Small intestine (tissue), 7 donors: ENCODE measurements at regions not wholly inside any gene's neighbourhood (a gene's known extent, or its start where the extent isn't known, plus 50 kb on each side); places are given as distances from the start of the nearest gene placed in this dataset.

Experiments
- DNase-seq, 2 donors: peaks; one replicate each; pipeline versions ENCODE4 v3.0.0 to v3.0.0-alpha.2; 2013
- FAIRE-seq: peaks from 2 replicates; lab custom pipeline; 2012; peaks lifted over from hg19 to GRCh38; lab: Jason Lieb, UNC
- H3K27ac ChIP-seq, 3 donors: one replicate each; pipeline ENCODE4 v1.5.1; 2013; ENCODE audit warnings: low read length in 2 of 3, mild to moderate bottlenecking in 2 of 3, control low read depth in 1 of 3, inconsistent platforms in 1 of 3, low read depth in 1 of 3, moderate library complexity in 1 of 3
- H3K27me3 ChIP-seq, 3 donors: one replicate each; pipeline ENCODE4 v1.6.1; 2013; ENCODE audit warnings: low read length in 3 of 3, inconsistent platforms in 1 of 3; ENCODE audit not compliant: control insufficient read depth in 3 of 3, insufficient read depth in 3 of 3
- H3K36me3 ChIP-seq, 3 donors: one replicate each; pipeline ENCODE4 v1.6.1; 2013; ENCODE audit warnings: low read length in 3 of 3, inconsistent platforms in 1 of 3, low read depth in 1 of 3, mild to moderate bottlenecking in 1 of 3, moderate library complexity in 1 of 3; ENCODE audit not compliant: control insufficient read depth in 3 of 3, insufficient read depth in 2 of 3
- H3K4me1 ChIP-seq, 3 donors: one replicate each; pipeline ENCODE4 v1.6.1; 2013; ENCODE audit warnings: low read length in 2 of 3, inconsistent platforms in 1 of 3, low read depth in 1 of 3, mild to moderate bottlenecking in 1 of 3, moderate library complexity in 1 of 3; ENCODE audit not compliant: control insufficient read depth in 3 of 3, insufficient read depth in 2 of 3
- H3K4me3 ChIP-seq, 3 donors: one replicate each; pipeline ENCODE4 v1.5.1; 2013; ENCODE audit warnings: low read length in 3 of 3, control low read depth in 1 of 3, inconsistent platforms in 1 of 3, low read depth in 1 of 3, mild to moderate bottlenecking in 1 of 3, moderate library complexity in 1 of 3
- H3K9me3 ChIP-seq, 2 donors: one replicate each; pipeline ENCODE4 v1.6.1; 2013; ENCODE audit warnings: low read depth in 1 of 2, low read length in 1 of 2; ENCODE audit not compliant: control insufficient read depth in 2 of 2, insufficient read depth in 1 of 2
- WGBS, 3 donors: extraction: QIAGEN DNeasy Blood & Tissue Kit; methylation state at CpG; one replicate each; pipeline ENCODE4 v1.1.7; 2013; 5-methylcytosine and 5-hydroxymethylcytosine counted together
- donor health status: healthy with polysubstance abuse.
- donor health status: control.
- donor health status: control.
- donor health status: Bipolar disorder and iron deficiency.
- donor health status: healthy.

DNA sequence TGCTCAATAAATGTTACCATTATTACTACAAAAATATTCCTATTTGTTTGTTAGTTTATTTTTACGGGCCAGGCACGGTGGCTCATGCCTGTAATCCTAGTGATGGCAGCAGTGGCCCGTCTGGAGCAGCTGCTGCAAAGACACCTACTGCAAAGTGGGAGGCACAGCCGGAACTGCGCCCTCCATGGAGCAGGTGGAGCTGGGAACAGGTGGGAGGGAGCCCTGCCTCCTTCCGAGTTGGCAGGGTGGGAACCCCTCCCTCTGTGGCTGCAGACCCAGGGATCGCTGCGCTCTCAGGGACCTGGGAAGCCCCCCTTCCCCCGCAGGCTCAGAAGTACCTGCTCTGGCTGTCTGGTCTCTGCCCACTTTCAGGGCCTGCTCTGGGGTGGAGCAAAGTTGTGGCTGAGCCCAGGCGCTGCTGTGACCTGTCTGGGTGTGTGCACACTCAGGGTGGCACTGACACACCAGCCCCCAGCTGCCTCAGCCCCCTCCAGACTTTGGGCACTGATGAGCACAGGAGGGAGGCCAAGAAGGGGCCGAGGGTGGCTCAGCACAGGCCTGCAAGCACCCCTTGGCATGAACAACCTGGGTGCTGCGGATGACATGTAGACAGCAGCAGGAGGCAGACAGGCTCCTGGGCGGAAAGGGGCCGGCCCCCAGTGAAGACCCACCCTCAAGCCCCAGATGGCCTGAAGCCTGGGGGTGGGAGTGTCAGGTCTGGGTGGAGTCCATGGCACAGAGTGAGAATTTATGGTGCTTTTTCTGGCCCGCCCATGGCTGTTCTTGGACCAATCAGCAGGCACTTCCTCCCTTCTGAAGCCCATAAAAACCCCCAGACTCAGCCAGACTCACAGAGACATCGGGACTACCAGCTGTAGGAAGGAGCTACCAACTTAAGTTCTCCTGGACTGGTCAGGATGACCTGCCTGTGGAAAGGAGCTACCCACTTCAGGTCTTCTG is 103.7 kb upstream of the CLMP start:
- H3K27ac ChIP-seq, result no peak overlapping the region
- no peaks in the 10 kb centered on the region for H3K36me3 ChIP-seq
- no peak overlapping the region for H3K4me3 ChIP-seq
- H3K4me1 ChIP-seq, result no peaks in the 10 kb centered on the region
- DNase-seq (no peak), FAIRE-seq (no peak)
- H3K9me3 ChIP-seq, result peaks cover 0 to 4% of the 10 kb centered on the region in 2 donors
- WGBS, 3 donors, result 87 to 94% (median 87%) methylated on average over 16 of the region's 16 CpGs
- H3K27me3 ChIP-seq, result peaks cover 0 to 21% (median 1%) of the 10 kb centered on the region in 3 donors

DNA sequence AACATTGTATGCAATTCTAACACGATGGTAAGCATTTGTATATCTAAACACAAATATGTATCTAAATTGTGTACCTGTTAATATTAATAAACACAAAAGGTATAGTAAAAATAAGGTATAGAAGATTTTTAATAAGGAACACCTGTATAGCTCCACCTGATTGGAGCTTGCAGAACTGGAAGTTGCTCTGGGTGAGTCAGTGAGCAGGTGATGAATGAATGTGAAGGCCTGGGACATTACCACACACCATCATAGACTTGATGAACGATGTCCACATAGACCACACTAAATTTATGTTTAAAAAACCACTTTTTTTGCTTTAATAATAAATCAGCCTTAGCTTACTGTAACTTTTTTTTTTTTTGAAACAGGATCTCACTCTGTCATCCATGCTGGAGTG is 97.6 kb upstream of the CLMP start:
- DNase-seq (no peak), FAIRE-seq (no peak)
- Histone ChIP-seq H3K27ac (no peak overlapping the region), H3K27me3 (no peaks in the 10 kb centered on the region), H3K4me1 (no peaks in the 10 kb centered on the region), H3K9me3 (no peaks in the 10 kb centered on the region), H3K4me3 (no peak overlapping the region), H3K36me3 (no peaks in the 10 kb centered on the region)
- WGBS, 3 donors, result 74 to 81% (median 80%) methylated on average over 2 of the region's 2 CpGs

DNA sequence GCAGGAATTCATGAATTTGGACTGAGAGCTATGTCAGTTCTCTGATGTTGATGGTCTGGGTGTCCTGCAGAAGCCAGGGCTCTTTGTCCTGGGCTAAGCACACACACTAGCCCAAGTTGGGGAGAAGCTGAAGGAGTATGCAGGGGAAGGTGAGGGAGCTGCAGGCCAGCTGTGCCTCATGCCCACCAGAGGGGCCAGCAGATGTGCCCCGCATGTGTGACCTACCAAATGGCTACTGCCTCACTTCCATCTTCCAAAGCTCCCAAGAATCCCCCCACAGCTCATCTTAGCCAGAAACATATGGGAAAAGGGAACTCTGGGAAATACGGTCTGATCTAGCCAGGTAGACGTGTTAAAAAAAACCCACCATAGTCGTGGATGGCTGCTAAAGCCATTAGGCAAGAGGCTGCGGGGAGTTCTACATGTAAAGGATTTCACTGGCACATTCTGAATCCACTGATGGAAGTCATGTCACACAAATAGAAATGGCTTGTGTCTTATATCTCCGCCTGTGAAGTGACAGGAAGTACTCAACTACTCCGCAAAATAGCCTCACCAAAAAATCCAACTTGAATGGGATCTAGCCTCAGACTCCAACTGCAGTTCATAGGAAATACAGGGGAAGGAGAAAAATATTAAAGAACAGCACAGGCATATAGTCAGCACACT is 96.3 kb upstream of the CLMP start:
- no peak for FAIRE-seq
- WGBS, 3 donors, result 80 to 84% (median 84%) methylated on average over 7 of the region's 7 CpGs
- Histone ChIP-seq H3K4me3 (no peak overlapping the region), H3K27me3 (peaks cover 0 to 2% (median 0%) of the 10 kb centered on the region in 3 donors), H3K4me1 (no peaks in the 10 kb centered on the region), H3K36me3 (no peaks in the 10 kb centered on the region), H3K9me3 (no peaks in the 10 kb centered on the region), H3K27ac (no peak overlapping the region)
- no peak for DNase-seq

DNA sequence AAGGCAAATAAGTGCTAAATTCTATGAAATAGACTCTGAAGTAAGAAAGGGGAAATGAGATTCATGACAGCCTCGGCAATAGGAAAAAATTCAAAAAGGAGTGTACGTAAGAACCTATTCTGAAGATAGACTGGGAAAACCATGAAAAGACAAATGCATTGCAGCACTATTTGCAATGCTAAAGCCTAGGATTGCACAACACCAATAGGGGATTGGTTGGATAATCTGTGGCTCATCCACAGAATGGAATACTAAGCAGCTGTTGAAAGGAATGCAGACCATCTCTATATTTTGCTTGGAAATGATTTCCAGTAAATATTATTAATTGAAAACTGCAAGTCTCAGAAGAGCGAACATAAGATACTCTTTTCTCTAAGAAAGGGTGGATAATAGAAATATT is 91.7 kb upstream of the CLMP start:
- Histone ChIP-seq H3K36me3 (no peaks in the 10 kb centered on the region), H3K27me3 (peaks cover 0 to 5% (median 0%) of the 10 kb centered on the region in 3 donors), H3K4me1 (no peaks in the 10 kb centered on the region), H3K4me3 (no peak overlapping the region), H3K9me3 (no peaks in the 10 kb centered on the region), H3K27ac (no peak overlapping the region)
- WGBS, 3 donors, result 70 to 92% (median 76%) methylated on average over 3 of the region's 3 CpGs
- DNase-seq, result no peak
- FAIRE-seq, result no peak

DNA sequence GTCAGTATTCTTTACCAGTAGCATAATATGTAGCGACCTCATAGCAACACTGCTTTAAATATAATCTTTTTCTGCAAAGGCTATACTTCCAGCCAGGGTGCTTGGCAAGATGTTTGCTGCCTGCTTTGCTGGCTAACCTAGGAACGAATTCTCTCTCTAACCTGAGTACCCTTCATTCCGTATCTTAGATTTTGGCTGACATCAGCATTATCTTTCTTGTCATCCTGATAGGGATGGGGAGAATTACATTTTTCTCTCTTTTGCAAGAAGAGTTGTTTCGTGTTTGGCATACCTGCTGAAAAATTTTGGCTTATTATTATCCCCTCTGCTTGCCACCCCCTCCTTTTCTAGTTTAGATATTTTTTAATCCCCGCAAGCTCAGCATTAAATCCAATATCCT is 91.2 kb upstream of the CLMP start:
- FAIRE-seq (no peak), DNase-seq (no peak)
- no peak overlapping the region for H3K4me3 ChIP-seq
- no peaks in the 10 kb centered on the region for H3K9me3 ChIP-seq
- H3K27me3 ChIP-seq, result peaks cover 0 to 5% (median 0%) of the 10 kb centered on the region in 3 donors
- H3K4me1 ChIP-seq, result no peaks in the 10 kb centered on the region
- H3K36me3 ChIP-seq, result no peaks in the 10 kb centered on the region
- H3K27ac ChIP-seq, result no peak overlapping the region
- 74 to 80% (median 76%) methylated on average over 5 of the region's 5 CpGs for WGBS, 3 donors

DNA sequence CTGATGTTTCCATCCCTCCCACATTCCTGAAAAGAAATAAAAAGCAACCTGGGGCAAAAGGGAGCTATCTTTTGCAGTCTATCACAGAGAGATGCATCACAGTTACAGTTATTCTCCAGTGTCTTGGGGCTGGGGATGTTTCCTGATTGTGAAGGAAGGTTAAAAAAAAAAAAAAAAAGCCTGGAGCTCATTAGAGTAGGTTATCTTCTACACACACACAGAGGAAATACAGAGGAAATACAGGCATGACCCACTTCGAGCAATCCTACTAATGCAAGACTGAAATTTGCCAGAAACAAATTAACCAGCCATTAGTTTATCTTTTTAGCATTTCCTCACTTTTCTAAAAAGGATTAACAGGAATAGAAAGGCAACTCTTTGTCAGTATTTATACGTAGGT is 89.4 kb upstream of the CLMP start:
- H3K4me1 ChIP-seq, result no peaks in the 10 kb centered on the region
- no peaks in the 10 kb centered on the region for H3K9me3 ChIP-seq
- no peak overlapping the region for H3K4me3 ChIP-seq
- H3K36me3 ChIP-seq, result no peaks in the 10 kb centered on the region
- no peak for DNase-seq
- no peak for FAIRE-seq
- no peak overlapping the region for H3K27ac ChIP-seq
- H3K27me3 ChIP-seq, result peaks cover 0 to 5% (median 0%) of the 10 kb centered on the region in 3 donors
- WGBS, 3 donors, result 58 to 76% (median 62%) methylated on average over 2 of the region's 2 CpGs

DNA sequence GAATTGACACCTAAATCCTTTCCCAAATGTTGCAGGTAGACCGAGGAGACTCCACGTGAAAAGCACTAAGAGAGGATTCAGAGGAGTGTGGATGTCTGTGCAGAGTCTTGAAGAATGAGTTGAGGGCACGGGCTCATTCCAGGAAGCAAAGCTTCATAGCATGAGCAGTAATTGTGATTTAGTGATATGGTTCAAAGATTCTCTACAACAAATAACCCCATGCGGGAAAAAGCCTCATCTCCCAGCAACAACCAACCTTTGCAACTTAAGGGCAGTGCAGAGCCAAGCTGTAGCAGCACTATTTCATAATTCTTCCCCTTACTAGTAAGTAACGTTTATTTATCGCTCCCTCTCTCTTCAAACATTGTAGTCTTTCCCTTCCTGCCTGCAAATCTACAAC is 87.5 kb upstream of the CLMP start:
- WGBS, 3 donors, result 47 to 65% (median 54%) methylated on average over 6 of the region's 6 CpGs

DNA sequence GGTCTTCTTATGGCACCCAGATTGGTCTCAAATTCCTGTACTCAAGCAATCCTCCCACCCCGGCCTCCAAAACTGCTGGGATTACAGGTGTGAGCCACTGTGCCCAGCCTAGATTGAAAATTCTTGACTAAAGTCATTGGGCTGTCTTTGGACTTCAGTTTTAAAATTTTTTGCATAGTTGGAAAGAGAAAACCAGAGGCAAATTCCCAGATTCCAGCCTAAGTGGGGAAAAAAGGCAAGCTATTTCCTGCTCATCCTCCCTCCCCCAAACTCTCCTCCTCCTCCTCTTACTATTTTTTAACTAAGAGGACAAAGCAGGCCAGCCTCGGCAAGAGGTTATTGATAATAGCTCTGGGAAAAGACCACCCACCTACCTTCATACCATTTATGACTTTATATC is 78.6 kb upstream of the CLMP start:
- no peak for FAIRE-seq

More for the DNA sequence above, 87.5 kb upstream of the CLMP start:
- H3K4me1 ChIP-seq, result no peaks in the 10 kb centered on the region
- no peak overlapping the region for H3K4me3 ChIP-seq
- DNase-seq (no peak), FAIRE-seq (no peak)
- H3K36me3 ChIP-seq, result no peaks in the 10 kb centered on the region
- peaks cover 0 to 5% (median 0%) of the 10 kb centered on the region in 3 donors for H3K27me3 ChIP-seq
- no peaks in the 10 kb centered on the region for H3K9me3 ChIP-seq
- no peak overlapping the region for H3K27ac ChIP-seq

More for the DNA sequence above, 78.6 kb upstream of the CLMP start:
- WGBS, 3 donors, result 69 to 82% (median 80%) methylated on average over 2 of the region's 2 CpGs
- DNase-seq, result no peak
- Histone ChIP-seq H3K36me3 (no peaks in the 10 kb centered on the region), H3K4me3 (no peak overlapping the region), H3K9me3 (no peaks in the 10 kb centered on the region), H3K27ac (no peak overlapping the region), H3K4me1 (no peaks in the 10 kb centered on the region), H3K27me3 (no peaks in the 10 kb centered on the region)
